GM19467 (cell line): ENCODE measurements at regions not wholly inside any gene's neighbourhood (a gene's known extent, or its start where the extent isn't known, plus 50 kb on each side); places are given as distances from the start of the nearest gene placed in this dataset.

Source experiments
- ATAC-seq: cut with Tn5 transposase; IDR thresholded peaks from one replicate; pipeline ENCODE4 v1.9.1; 2021; ENCODE audit warnings: mild to moderate bottlenecking, moderate library complexity; ENCODE audit not compliant: unreplicated experiment

DNA sequence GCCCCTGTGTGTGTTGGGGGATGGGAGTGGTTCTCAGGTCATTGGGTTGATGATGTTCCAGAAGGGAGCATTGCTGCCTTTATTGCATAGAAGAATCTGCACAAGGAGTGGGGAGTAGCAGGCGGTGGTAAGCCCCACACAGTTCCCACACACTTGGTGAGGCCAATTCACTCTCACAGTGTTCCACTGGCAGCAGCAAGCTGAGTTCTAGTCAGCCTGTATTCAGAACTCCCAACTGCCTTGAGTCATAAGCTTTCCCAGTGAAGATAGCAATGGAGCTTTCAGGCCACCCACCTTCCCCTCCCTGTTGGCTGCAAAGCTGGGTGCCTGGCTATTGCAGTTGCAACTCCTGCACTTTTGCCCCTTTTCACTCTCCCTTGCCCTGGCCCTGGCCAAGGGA is 181.1 kb upstream of the RBMS3 start:
- ATAC-seq = no peak

DNA sequence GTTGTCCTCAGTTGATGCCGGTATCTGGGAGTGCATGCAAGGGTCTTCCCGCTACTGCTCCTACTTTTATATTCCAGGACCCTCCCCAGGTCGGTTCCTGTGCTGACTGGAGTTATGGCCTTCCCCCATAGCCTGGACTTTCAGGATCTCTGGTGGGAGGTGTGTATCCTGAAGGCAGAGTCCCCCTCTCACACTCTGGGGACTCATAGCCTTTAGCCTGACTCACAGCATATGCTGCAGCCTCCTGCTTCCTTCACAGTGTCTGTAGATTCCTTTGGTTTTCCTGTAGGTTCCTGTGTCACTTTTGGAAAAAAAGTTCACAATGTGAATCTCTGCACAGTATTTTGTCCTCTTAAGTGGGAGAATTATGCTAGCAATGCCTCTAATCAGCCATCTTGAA is 180.6 kb upstream of the RBMS3 start:
- no peak for ATAC-seq

DNA sequence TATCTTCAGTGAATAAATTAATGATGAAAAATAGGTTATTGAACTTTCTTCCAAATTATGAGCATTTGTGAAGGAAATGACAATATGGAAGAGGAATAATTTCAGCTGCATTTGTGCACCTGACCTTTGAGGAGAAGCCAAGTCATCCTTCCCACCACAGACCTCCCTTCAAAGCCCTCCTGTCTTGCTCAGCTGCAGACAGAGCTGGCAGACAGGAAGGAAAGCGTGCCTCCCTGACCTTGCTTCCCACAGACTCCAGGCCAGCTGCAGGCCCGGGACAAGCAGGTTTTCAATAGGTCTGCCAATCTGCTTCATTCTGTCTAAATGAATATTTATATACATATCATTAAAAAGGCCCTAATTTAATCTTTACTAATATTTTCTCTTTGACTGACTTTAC is 152.9 kb upstream of the RBMS3 start:
- ATAC-seq = no peak

GRCh38 chr3:29137601-29138000 is 143.3 kb upstream of the RBMS3 start:
- ATAC-seq = no peak

GRCh38 chr3:29138171-29138570 is 142.7 kb upstream of the RBMS3 start:
- ATAC-seq = no peak

- ATAC-seq = no peak
Measured at GRCh38 chr3:29140666-29141065, 140.2 kb upstream of the RBMS3 start.

- no peak for ATAC-seq
Measured at GRCh38 chr3:29141197-29141917, 139.5 kb upstream of the RBMS3 start.

- no peak for ATAC-seq
Measured at GRCh38 chr3:29141918-29142275, 139.0 kb upstream of the RBMS3 start.

DNA sequence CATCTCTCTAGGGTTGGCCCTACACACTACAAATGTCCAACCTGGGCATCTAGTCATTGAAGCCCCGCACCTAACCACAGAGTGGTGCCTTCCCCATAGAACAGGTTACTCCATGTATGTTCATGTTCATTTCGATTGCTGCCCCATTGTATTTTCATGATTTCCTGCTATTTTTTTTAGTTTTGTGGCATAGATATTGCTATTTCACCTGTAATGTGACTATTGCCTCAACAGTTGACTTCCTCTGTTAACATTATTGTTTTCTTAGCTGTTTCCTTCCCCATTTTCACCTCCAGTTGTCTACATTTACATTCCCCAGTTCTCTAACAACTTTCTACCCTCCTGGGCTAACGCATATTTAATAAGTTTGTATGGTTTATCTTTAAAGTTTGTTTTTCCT is 137.7 kb upstream of the RBMS3 start:
- ATAC-seq = no peak

- no peak for ATAC-seq
Measured at GRCh38 chr3:29144361-29144760, 136.5 kb upstream of the RBMS3 start.

- ATAC-seq = no peak
Measured at GRCh38 chr3:29144807-29145206, 136.1 kb upstream of the RBMS3 start.

DNA sequence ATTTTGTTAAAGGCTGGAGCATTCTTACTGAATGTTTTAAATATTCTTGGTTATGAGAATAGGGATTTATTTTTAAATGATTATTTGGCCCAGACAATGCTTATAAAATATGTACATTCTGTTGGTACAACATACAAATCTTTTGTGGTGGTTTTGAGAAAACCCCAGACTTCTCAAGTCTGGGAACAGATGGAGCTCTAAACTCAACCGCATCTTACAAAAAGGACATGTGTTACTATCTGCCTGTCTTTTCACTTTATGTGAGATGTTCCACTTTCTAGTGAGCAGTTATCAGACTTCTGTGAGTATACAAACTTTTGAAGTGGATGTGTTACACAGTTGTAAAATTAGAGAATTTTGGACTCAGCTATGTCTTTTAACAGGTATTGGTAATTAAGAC is 135.5 kb upstream of the RBMS3 start:
- no peak for ATAC-seq

DNA sequence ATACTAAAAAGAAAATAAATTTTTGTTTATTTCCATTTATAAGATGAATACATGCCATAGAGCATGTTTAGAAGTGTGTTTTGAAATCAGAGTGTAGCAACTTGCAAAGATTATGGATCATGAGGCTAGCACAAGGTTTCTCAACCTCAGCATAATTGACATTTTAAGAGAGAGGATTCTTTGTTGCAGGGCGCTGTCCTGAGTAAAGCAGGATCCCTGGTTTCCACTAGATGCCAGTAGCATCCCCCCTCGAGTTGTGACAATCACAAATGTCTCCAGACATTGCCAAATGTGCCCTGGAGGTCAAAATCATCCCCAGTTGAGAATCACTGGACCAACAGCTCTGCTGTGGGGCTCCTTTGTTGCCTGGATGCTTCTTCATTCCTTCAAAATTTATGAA is 128.5 kb upstream of the RBMS3 start:
- no peak for ATAC-seq

GRCh38 chr3:29153811-29154210 is 127.1 kb upstream of the RBMS3 start:
- no peak for ATAC-seq

DNA sequence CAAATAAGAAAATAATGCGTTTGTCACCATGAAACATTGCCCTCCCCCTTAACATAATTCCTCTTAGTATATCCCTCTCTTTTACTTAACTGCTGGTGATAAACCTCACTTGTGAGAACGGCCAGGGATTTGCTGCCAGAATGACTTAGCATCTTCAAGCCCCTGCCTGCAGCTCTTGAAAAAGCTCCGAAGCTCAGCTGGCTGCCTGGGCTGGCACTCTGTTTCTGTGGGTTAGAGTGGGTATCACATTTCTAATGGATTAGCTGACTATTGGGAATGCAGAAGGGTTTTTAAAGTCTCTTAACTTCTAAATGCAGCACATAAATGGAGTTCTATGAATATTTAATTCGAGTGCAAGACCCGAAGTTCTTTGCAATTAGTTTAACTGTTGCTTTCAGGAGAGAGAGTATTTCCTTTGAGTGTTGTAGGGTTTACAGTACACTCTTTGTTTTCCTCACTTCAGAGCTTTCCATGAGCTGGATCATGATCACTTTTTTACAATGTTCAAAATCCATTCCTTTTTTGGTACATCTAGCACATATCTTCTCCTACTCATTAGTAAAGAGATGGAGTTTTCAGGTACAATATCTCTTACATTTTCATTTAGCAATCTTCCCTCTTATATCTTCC is 124.7 kb upstream of the RBMS3 start:
- ATAC-seq = no peak

DNA sequence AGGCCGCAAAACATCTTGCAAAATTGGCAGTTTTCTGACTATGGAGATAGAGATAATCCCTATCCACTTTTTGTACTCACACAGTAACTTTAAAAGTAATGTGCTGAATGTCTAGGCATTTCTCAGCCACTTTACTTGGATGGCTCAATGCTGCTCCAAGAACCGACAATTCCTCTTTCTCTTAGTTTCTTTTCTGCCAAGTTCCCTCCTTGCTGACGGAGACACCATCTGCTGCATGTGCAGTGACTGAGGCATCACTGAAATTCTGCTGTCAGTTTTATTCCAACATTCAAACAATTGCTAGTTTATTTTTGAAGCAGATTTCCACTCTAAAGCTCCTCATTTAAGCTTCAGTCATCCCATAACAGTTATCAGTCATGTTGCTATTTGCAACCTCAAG is 116.0 kb upstream of the RBMS3 start:
- no peak for ATAC-seq

DNA sequence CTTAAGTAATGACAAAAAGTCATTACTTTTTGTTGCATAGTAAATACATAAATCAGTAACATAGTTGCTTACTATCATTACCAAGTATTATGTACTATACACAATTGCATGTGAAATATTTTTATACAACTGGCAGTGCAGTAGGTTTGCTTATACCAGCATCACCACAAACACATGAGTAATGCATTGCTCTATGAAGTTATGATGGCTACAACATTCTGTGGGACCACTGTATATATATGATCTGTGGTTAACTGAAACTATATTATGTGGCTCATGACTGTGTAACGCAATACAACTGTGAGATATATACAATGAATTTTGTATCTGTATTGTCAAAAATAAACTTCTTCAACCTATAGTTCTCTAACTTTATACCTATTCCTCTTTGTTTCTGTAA is 113.7 kb upstream of the RBMS3 start:
- ATAC-seq = no peak

GRCh38 chr3:29168081-29168480 is 112.8 kb upstream of the RBMS3 start:
- ATAC-seq = no peak

DNA sequence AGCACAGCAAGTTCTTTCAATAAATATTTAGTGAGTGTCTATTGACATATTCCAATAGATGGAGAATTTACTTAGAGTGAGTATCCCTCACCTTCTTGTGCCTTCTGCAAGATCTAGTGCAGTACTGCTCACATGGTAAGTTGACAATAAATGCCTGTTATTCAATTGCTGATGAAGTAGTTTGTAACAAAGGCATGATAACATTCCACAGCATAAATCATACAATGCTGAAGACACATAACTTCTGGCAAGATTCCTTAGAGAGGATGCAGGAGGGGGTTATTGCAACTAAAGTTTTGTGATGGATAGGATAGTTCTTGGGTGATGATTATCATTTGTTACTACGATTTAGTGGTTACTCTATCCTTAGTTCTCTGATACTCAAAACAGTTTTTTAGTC is 112.2 kb upstream of the RBMS3 start:
- no peak for ATAC-seq

DNA sequence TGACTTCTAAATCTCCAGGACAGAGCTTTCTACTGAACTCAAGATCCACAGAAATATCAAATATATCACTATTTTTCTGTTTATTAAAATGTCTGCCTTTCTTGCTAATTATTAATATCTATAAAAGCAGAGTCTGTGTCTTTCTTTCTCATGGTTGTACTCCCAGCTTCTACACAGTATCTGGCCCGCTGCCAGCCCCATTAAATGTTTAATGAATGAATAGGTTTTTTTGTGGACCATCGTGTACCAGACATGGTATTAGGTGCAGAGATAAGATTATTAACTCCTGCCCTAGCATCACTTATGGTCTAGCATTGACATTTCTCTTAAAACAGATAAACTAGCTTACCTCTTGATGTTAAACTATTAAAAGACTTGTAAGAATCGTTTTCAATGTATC is 111.4 kb upstream of the RBMS3 start:
- ATAC-seq = no peak

GRCh38 chr3:29171043-29171990 is 109.6 kb upstream of the RBMS3 start:
- ATAC-seq = no peak

GRCh38 chr3:29176501-29176900 is 104.4 kb upstream of the RBMS3 start:
- ATAC-seq = no peak
